Cardiac muscle cell (in vitro differentiated cells and primary cell): ENCODE measurements at regions not wholly inside any gene's neighbourhood (a gene's known extent, or its start where the extent isn't known, plus 50 kb on each side); places are given as distances from the start of the nearest gene placed in this dataset.

Source experiments
- DNase-seq, 2 donors: peaks; one replicate each; pipeline versions ENCODE4 v3.0.0 to v3.0.0-alpha.2; 2010 to 2017; ENCODE audit warnings: low read depth in 1 of 2, low spot score in 1 of 2
- H3K27ac ChIP-seq: fragments of 200-600 bp; sonication (generic); 2 replicates; pipeline ENCODE4 v1.5.1; 2016
- H3K27me3 ChIP-seq: fragments of 200-600 bp; sonication (generic); 2 replicates; pipeline ENCODE4 v1.6.0; 2016; ENCODE audit warnings: control low read depth
- H3K36me3 ChIP-seq: fragments of 200-600 bp; sonication (generic); 2 replicates; pipeline ENCODE4 v1.5.1; 2016; ENCODE audit warnings: control low read depth
- H3K4me1 ChIP-seq: fragments of 200-600 bp; sonication (generic); 2 replicates; pipeline ENCODE4 v1.8.1; 2017; ENCODE audit warnings: low read depth, mild to moderate bottlenecking, mixed run types
- H3K4me3 ChIP-seq: fragments of 200-600 bp; sonication (generic); 2 replicates; pipeline ENCODE4 v1.5.1; 2016; ENCODE audit warnings: mild to moderate bottlenecking
- H3K9me3 ChIP-seq: fragments of 200-600 bp; sonication (generic); 2 replicates; pipeline ENCODE4 v1.5.1; 2017; ENCODE audit warnings: low read depth, mild to moderate bottlenecking, control low read depth
- TF ChIP-seq, protein P1 (sequence below): IDR thresholded peaks from 2 replicates; pipeline ENCODE4 v1.5.1; 2012; ENCODE audit warnings: low read depth, mild to moderate bottlenecking, low read length

DNA sequence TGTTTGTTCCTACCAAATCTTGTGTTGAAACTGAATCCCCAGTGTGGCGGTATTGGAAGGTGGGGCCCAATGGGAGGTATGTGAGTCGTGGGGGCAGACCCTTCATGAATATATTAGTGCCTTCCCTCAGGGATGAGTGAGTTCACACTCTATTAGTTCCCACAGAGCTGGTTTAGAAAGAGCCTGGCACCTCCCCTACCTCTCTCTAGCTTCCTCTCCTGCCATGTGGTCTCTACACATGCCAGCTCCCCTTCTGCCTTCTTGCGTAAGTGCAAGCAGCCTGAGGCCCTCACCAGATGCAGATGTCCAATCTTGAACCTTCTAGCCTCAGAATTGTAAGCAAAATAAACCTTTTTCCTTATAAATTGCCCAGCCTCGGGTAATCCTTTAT is 105.8 kb downstream of the SPTSSA start:
- peak in 1 of 2 donors; percentile 69 for DNase-seq
- no peak overlapping the region for H3K27ac ChIP-seq
- no peaks in the 10 kb centered on the region for H3K27me3 ChIP-seq
- TF ChIP-seq, protein P1, sequence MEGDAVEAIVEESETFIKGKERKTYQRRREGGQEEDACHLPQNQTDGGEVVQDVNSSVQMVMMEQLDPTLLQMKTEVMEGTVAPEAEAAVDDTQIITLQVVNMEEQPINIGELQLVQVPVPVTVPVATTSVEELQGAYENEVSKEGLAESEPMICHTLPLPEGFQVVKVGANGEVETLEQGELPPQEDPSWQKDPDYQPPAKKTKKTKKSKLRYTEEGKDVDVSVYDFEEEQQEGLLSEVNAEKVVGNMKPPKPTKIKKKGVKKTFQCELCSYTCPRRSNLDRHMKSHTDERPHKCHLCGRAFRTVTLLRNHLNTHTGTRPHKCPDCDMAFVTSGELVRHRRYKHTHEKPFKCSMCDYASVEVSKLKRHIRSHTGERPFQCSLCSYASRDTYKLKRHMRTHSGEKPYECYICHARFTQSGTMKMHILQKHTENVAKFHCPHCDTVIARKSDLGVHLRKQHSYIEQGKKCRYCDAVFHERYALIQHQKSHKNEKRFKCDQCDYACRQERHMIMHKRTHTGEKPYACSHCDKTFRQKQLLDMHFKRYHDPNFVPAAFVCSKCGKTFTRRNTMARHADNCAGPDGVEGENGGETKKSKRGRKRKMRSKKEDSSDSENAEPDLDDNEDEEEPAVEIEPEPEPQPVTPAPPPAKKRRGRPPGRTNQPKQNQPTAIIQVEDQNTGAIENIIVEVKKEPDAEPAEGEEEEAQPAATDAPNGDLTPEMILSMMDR, result no peak
- no peaks in the 10 kb centered on the region for H3K9me3 ChIP-seq
- H3K4me1 ChIP-seq, result peaks cover 9% of the 10 kb centered on the region
- H3K4me3 ChIP-seq, result no peak overlapping the region
- H3K36me3 ChIP-seq, result no peaks in the 10 kb centered on the region

DNA sequence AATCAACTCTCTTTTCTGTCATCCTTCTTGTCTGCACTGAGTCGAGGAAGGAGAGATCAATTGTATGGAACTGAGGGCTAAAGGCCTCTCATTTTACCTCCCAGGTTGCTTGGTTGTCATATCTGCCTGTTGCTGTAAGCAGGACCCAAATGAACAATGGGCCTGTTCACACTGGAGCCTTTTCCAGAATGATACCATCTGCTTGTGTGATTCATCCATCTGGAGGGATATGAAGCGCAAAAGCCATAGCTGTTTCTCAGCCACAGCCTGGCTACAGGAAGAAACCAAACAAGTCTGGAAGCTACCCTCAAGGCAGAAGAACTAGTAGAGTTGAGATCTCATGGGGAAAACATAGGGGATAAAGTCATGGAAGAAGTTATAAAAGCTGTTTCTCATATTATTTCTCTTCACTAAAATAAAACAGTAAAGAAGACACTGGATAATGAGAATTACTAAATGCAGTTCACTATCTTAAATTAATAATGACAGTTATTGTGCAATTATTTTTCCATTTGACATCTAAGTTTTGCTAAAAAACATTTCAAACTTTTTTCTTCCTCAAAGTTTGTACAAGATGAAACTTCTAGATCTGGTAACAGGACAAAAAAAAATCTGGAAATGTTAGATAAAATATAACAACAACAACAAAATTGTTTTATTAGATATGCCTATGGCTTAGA is 106.3 kb downstream of the SPTSSA start:
- Histone ChIP-seq H3K36me3 (no peaks in the 10 kb centered on the region), H3K27ac (no peak overlapping the region), H3K4me3 (no peak overlapping the region), H3K4me1 (peaks cover 9% of the 10 kb centered on the region), H3K27me3 (no peaks in the 10 kb centered on the region), H3K9me3 (no peaks in the 10 kb centered on the region)
- peak in 1 of 2 donors; percentile 94 for DNase-seq
- TF ChIP-seq, protein P1, result no peak

DNA sequence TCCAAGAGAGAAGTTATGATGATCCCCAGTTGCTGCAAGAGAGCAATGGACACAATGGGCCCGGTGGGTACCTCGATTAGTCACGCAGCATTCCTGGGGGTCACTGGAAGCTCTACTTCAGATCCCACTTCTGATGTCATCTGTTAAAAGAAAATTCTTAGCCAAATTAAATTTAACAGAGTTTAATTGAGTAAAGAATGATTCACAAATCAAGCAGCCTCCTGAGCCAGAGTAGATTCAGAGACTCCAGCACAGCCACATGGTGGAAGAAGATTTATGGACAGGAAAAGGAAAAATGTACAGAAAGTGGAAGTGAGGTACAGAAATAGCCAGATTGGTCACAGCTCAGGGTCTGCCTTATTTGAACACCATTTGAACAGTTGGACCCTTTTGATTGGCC is 107.5 kb downstream of the SPTSSA start:
- Histone ChIP-seq H3K4me1 (peaks cover 5% of the 10 kb centered on the region), H3K36me3 (no peaks in the 10 kb centered on the region), H3K4me3 (no peak overlapping the region), H3K9me3 (no peaks in the 10 kb centered on the region), H3K27ac (no peak overlapping the region), H3K27me3 (no peaks in the 10 kb centered on the region)
- TF ChIP-seq, protein P1, result no peak
- DNase-seq, result no peak

DNA sequence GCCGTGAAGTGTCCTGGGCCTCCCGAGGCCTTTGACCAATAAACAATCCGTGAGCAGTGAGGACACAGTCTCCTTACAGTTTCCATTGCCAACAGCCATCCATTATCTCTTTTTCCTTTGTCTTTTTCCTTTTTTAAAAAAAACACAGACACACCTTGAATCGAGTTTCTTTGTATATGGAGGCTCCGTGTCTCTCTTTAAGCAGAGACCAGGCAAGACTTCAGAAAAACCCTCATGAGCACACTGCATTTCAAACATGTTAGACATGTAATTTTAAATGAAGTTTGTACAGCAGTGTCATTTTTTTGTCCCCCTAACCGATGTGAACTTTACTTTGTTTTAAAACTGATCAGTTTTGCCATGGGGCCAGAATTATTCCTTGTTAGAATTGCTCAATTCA is 111.1 kb downstream of the SPTSSA start:
- no peak for DNase-seq

DNA sequence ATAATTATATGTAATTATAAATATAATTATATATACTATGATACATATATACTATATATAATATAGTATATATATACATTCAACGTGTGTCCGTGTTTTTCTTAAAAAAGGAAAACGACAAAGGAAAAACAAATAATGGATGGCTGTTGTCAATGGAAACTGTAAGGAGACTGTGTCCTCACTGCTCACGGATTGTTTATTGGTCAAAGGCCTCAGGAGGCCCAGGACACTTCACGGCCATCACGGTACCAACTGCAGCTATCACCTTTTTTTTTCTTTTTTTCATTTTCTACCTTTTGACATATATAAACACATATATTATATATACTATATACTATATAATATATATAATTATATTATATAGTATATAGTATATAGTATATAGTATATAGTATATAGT is 113.4 kb downstream of the SPTSSA start:
- Histone ChIP-seq H3K4me1 (no peaks in the 10 kb centered on the region), H3K27me3 (no peaks in the 10 kb centered on the region), H3K9me3 (no peaks in the 10 kb centered on the region), H3K27ac (no peak overlapping the region), H3K4me3 (no peak overlapping the region), H3K36me3 (no peaks in the 10 kb centered on the region)
- TF ChIP-seq, protein P1, result no peak
- no peak for DNase-seq

More for the DNA sequence above, 111.1 kb downstream of the SPTSSA start:
- Histone ChIP-seq H3K9me3 (no peaks in the 10 kb centered on the region), H3K36me3 (no peaks in the 10 kb centered on the region), H3K27me3 (no peaks in the 10 kb centered on the region), H3K27ac (no peak overlapping the region), H3K4me3 (no peak overlapping the region), H3K4me1 (no peaks in the 10 kb centered on the region)
- TF ChIP-seq, protein P1, result no peak
